ENCODE measurements at regions not wholly inside any gene's neighbourhood (a gene's known extent, or its start where the extent isn't known, plus 50 kb on each side); places are given as distances from the start of the nearest gene placed in this dataset.

GRCh38 chr2:128714285-128714684 lies 395.6 kb upstream of the HS6ST1 start:
- no peak for ATAC-seq
- CTCF ChIA-PET (ENCODE audit: low intra/inter-chr PET ratio, low total read pairs) = no interaction called here

More at GRCh38 chr2:128714285-128714684, 395.6 kb upstream of the HS6ST1 start:
- POLR2A ChIA-PET = no interaction called here
- Histone ChIP-seq H3K79me2 (ENCODE audit: insufficient read depth, low read length) (no peaks in the 10 kb centered on the region), H3K4me1 (ENCODE audit: insufficient read depth, low read length) (no peaks in the 10 kb centered on the region), H3K36me3 (replicated peaks in 1 of 2; ENCODE audit: control insufficient read depth in 1 of 2, insufficient read depth in 2 of 2, low read length in 2 of 2) (no peaks in the 10 kb centered on the region), H3K9me3 (ENCODE audit: low read length) (no peaks in the 10 kb centered on the region), H3K27me3 (ENCODE audit: control insufficient read depth in 1 of 2, insufficient read depth in 2 of 2, low read length in 2 of 2) (peaks cover 3 to 50% of the 10 kb centered on the region in 2 experiments; a peak in 4 of 5 replicates), H3K27ac (ENCODE audit: extremely low read length, insufficient read depth, low read length) (no peak overlapping the region), H3K4me2 (ENCODE audit: low read depth, low read length) (no peak overlapping the region), H4K20me1 (ENCODE audit: insufficient read depth, low read length) (no peaks in the 10 kb centered on the region), H3K4me3 (replicated peaks in 1 of 3; ENCODE audit: insufficient read depth in 1 of 3, low read depth in 2 of 3, low read length in 3 of 3) (no peak overlapping the region), H2AFZ (ENCODE audit: low read length) (no peak overlapping the region), H3K9ac (ENCODE audit: insufficient read depth, low read depth, low read length) (no peak overlapping the region)
- in situ Hi-C loops (cut with HindIII; ENCODE audit: extremely low pct_ligation_motif_present, low pct_unique_long_range_greater_than_20kb) (no loop called here), intact Hi-C loops (cut with micrococcal nuclease; ENCODE audit: unreplicated experiment) (no loop called here)
- DNase-seq (ENCODE audit: low spot score) (no peak), FAIRE-seq (no peak)
- no peak for TF ChIP-seq MAFK (conservative IDR thresholded peaks at IDR 0.05 in 1 of 2, IDR thresholded peaks at IDR 0.05 in 1 of 2; ENCODE audit: low read length in 2 of 2)
- TF ChIP-seq MIER3 (CRISPR knock-in tag; IDR thresholded peaks at IDR 0.05; ENCODE audit: borderline replicate concordance) = no peak
- TF ChIP-seq TERF1 (CRISPR knock-in tag; IDR thresholded peaks at IDR 0.05) = no peak
- no peak for TF ChIP-seq NFE2L1 (CRISPR knock-in tag; IDR thresholded peaks at IDR 0.05; ENCODE audit: borderline replicate concordance)
- TF ChIP-seq KAT7 (CRISPR knock-in tag; IDR thresholded peaks at IDR 0.05; ENCODE audit: borderline replicate concordance) = no peak
- no peak for TF ChIP-seq ZNF503 (CRISPR knock-in tag; IDR thresholded peaks at IDR 0.05)
- TF ChIP-seq CENPX (CRISPR knock-in tag; IDR thresholded peaks at IDR 0.05) = no peak
- TF ChIP-seq HHEX (CRISPR knock-in tag; IDR thresholded peaks at IDR 0.05) = no peak
- no peak for TF ChIP-seq ZNF30 (CRISPR knock-in tag; IDR thresholded peaks at IDR 0.05)
- no peak for TF ChIP-seq ARID3A (IDR thresholded peaks at IDR 0.05; ENCODE audit: low read depth, low read length)
- no peak for TF ChIP-seq FOXA1 (IDR thresholded peaks at IDR 0.05)
- TF ChIP-seq FOXA1 (CRISPR knock-in tag; IDR thresholded peaks at IDR 0.05) = no peak
- no peak for TF ChIP-seq ETV5 (CRISPR knock-in tag; IDR thresholded peaks at IDR 0.05; ENCODE audit: borderline replicate concordance)
- 10% methylated on average over 3 of the region's 4 CpGs for WGBS (ENCODE audit: low lambda C conversion rate)
- no TSS peak for BruUV-seq (replicated peaks)
